Liver (tissue), 2 donors: ENCODE measurements at regions not wholly inside any gene's neighbourhood (a gene's known extent, or its start where the extent isn't known, plus 50 kb on each side); places are given as distances from the start of the nearest gene placed in this dataset.

Source experiments
- CTCF ChIP-seq: fragments of 150-350 bp; IDR thresholded peaks from 2 replicates; pipeline ENCODE4 v1.5.1; 2017; ENCODE audit warnings: improper control_type of control experiment, low read depth, low read length; ENCODE audit not compliant: missing input control
- REST ChIP-seq: IDR thresholded peaks from 2 replicates; pipeline ENCODE4 v1.6.1; 2016; ENCODE audit warnings: antibody characterized with exemption, mild to moderate bottlenecking
- donor health status: healthy.

GRCh38 chr3:31481697-31482096, 51.0 kb upstream of the STT3B start:
- no peak for TF ChIP-seq REST
- no peak for TF ChIP-seq CTCF
